Esophagus (tissue), 2 donors: ENCODE measurements at regions not wholly inside any gene's neighbourhood (a gene's known extent, or its start where the extent isn't known, plus 50 kb on each side); places are given as distances from the start of the nearest gene placed in this dataset.

Experiments used
- H3K27ac ChIP-seq, 2 donors: one replicate each; pipeline ENCODE4 v1.5.1; 2013; ENCODE audit warnings: low read depth in 2 of 2, mild to moderate bottlenecking in 2 of 2, inconsistent platforms in 1 of 2, low read length in 1 of 2, moderate library complexity in 1 of 2
- H3K27me3 ChIP-seq, 2 donors: one replicate each; pipeline ENCODE4 v1.6.1; 2013; ENCODE audit warnings: low read length in 2 of 2, control low read depth in 1 of 2, mild to moderate bottlenecking in 1 of 2; ENCODE audit not compliant: insufficient read depth in 2 of 2, control insufficient read depth in 1 of 2
- H3K36me3 ChIP-seq, 2 donors: one replicate each; pipeline ENCODE4 v1.6.1; 2013; ENCODE audit warnings: low read length in 1 of 2; ENCODE audit not compliant: control insufficient read depth in 2 of 2, insufficient read depth in 2 of 2
- H3K4me1 ChIP-seq, 2 donors: one replicate each; pipeline ENCODE4 v1.6.1; 2013; ENCODE audit warnings: low read length in 1 of 2; ENCODE audit not compliant: control insufficient read depth in 2 of 2, insufficient read depth in 2 of 2
- H3K4me3 ChIP-seq, 2 donors: one replicate each; pipeline ENCODE4 v1.5.1; 2013; ENCODE audit warnings: low read length in 2 of 2, mild to moderate bottlenecking in 2 of 2, low read depth in 1 of 2, moderate library complexity in 1 of 2
- H3K9me3 ChIP-seq, 2 donors: one replicate each; pipeline ENCODE4 v1.6.1; 2013; ENCODE audit warnings: mild to moderate bottlenecking in 2 of 2, low read depth in 1 of 2, low read length in 1 of 2, moderate library complexity in 1 of 2; ENCODE audit not compliant: control insufficient read depth in 2 of 2, insufficient read depth in 1 of 2
- WGBS, 2 donors: extraction: QIAGEN DNeasy Blood & Tissue Kit; methylation state at CpG; one replicate each; pipeline ENCODE4 v1.1.7; 2013; 5-methylcytosine and 5-hydroxymethylcytosine counted together
- donor health status: healthy with polysubstance abuse.
- donor health status: Bipolar disorder and iron deficiency.

DNA sequence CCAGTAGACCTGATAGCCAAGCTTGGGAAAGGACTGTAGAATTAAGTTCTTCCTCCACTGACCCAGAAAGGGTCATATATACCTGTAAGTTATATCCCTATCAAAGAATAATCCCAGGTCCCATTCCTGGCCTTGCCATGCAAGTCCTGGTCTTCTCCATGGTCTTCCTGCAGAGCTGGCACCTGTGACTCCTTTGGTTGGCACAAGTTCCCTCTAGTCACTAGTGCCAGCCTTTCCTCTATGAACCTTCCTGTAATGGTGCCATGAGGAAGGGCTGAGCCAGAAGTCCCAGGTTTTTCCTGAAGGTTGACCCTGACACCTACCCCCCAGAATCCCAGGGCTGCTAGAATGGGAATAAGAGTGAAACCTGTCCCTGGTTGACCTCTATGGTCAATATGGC, 54.1 kb upstream of the UNC5B start:
- no peak overlapping the region for H3K4me3 ChIP-seq
- H3K27me3 ChIP-seq: no peaks in the 10 kb centered on the region
- no peaks in the 10 kb centered on the region for H3K36me3 ChIP-seq
- no peaks in the 10 kb centered on the region for H3K9me3 ChIP-seq
- H3K27ac ChIP-seq: no peak overlapping the region
- H3K4me1 ChIP-seq: peaks cover 0 to 2% of the 10 kb centered on the region in 2 donors

DNA sequence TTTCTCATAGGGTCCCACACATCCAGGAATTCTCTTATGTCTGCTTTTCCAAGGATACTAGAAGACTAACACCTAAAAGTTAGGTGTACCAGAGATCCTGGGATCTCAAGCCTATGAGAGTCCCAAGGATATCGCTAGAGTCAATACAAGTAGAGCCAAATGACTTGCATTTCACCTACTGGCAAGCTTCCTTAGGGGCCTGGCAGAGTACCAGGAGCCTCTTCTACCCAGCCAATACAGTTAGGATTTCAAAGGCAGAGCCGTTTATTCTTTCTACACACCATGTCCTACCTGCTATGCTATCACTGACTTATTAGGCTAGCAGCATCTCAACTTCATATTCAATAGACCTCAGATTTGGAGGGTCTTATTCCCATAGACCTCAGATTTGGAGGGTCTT, 53.5 kb upstream of the UNC5B start:
- WGBS, 2 donors: 66 to 86% methylated on average over 2 of the region's 2 CpGs
- Histone ChIP-seq H3K27ac (no peak overlapping the region), H3K36me3 (no peaks in the 10 kb centered on the region), H3K4me1 (peaks cover 0 to 2% of the 10 kb centered on the region in 2 donors), H3K9me3 (no peaks in the 10 kb centered on the region), H3K4me3 (no peak overlapping the region), H3K27me3 (no peaks in the 10 kb centered on the region)

- H3K27me3 ChIP-seq: no peaks in the 10 kb centered on the region
- no peak overlapping the region for H3K4me3 ChIP-seq
- H3K36me3 ChIP-seq: no peaks in the 10 kb centered on the region
- H3K9me3 ChIP-seq: no peaks in the 10 kb centered on the region
- 90 to 91% methylated on average over 5 of the region's 5 CpGs for WGBS, 2 donors
- H3K4me1 ChIP-seq: peaks cover 0 to 2% of the 10 kb centered on the region in 2 donors
- H3K27ac ChIP-seq: no peak overlapping the region
Measured at GRCh38 chr10:71159892-71160291, 52.5 kb upstream of the UNC5B start.

GRCh38 chr10:71161425-71161824, 50.9 kb upstream of the UNC5B start:
- Histone ChIP-seq H3K4me3 (no peak overlapping the region), H3K4me1 (peaks cover 0 to 2% of the 10 kb centered on the region in 2 donors), H3K27ac (no peak overlapping the region), H3K9me3 (no peaks in the 10 kb centered on the region), H3K36me3 (no peaks in the 10 kb centered on the region), H3K27me3 (no peaks in the 10 kb centered on the region)
- 68 to 76% methylated on average over 4 of the region's 4 CpGs for WGBS, 2 donors
